Upper lobe of left lung (tissue), 4 donors: ENCODE measurements at regions not wholly inside any gene's neighbourhood (a gene's known extent, or its start where the extent isn't known, plus 50 kb on each side); places are given as distances from the start of the nearest gene placed in this dataset.

ENCODE experiments used
- CTCF ChIP-seq, 6 experiments: fragments of 450-650 bp in 4 of 6; fragments of 200-600 bp in 2 of 6; sonication (generic) in 2 of 6; IDR thresholded peaks; one replicate each; pipeline ENCODE4 v1.5.1; 2016 to 2019; ENCODE audit warnings: antibody characterized with exemption in 6 of 6
- EP300 ChIP-seq, 4 donors: sonication (generic); formaldehyde crosslinking; IDR thresholded peaks; one replicate each; pipeline ENCODE4 v1.5.1; 2017; ENCODE audit warnings: antibody characterized with exemption in 4 of 4, control low read depth in 2 of 4
- POLR2A ChIP-seq, 4 donors: fragments of 450-650 bp; IDR thresholded peaks; one replicate each; pipeline ENCODE4 v1.5.1; 2016 to 2017; ENCODE audit warnings: antibody characterized with exemption in 4 of 4, mild to moderate bottlenecking in 2 of 4
- POLR2AphosphoS5 ChIP-seq, 2 donors: sonication (generic); formaldehyde crosslinking; IDR thresholded peaks; one replicate each; pipeline ENCODE4 v1.5.1; 2017; ENCODE audit warnings: antibody characterized with exemption in 2 of 2

DNA sequence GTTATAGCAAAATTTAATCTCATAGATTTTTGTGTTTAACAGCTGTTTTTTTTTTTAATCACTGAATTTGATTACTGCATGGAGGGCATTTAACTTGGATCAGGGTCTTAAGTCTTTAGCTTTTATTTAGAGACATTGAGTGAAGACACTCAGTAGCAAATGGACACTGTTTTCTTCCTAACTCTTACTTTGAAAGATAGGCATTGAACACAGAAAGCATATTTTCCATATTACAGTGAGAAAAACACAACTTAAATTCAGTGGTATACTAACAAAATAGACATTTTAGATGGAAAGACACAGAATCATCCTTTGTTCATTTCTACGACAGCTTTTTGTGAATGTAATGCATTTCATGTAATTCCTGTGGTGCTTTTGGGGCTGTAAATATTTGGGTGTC lies 571.8 kb downstream of the PRKD1 start:
- TF ChIP-seq POLR2A (IDR thresholded peaks at IDR 0.05) (no peak), CTCF (IDR thresholded peaks at IDR 0.05) (no peak), POLR2AphosphoS5 (IDR thresholded peaks at IDR 0.05) (no peak), EP300 (IDR thresholded peaks at IDR 0.05) (no peak)
